ENCODE measurements at regions not wholly inside any gene's neighbourhood (a gene's known extent, or its start where the extent isn't known, plus 50 kb on each side); places are given as distances from the start of the nearest gene placed in this dataset.

GRCh38 chr5:114988096-114988495 lies 181.6 kb downstream of the TRIM36 start:
- Histone ChIP-seq H3K27me3 (replicated peaks in 1 of 2; ENCODE audit: control insufficient read depth in 2 of 2, insufficient read depth in 2 of 2, low read length in 1 of 2) (no peaks in the 10 kb centered on the region), H4K20me1 (ENCODE audit: control insufficient read depth, insufficient read depth) (no peaks in the 10 kb centered on the region), H3K9me3 (replicated peaks; ENCODE audit: control insufficient read depth, insufficient read depth, low read length) (no peaks in the 10 kb centered on the region; the same call in 2 of the 3 replicates), H3K4me3 (no peak overlapping the region), H3K9ac (ENCODE audit: control insufficient read depth, insufficient read depth, low read length) (no peak overlapping the region), H3K4me2 (ENCODE audit: control insufficient read depth, insufficient read depth) (no peak overlapping the region), H3K27ac (ENCODE audit: control insufficient read depth, insufficient read depth) (no peak overlapping the region), H3K79me2 (ENCODE audit: control insufficient read depth, insufficient read depth, low read length) (no peaks in the 10 kb centered on the region), H2AFZ (ENCODE audit: control insufficient read depth, low read depth, low read length) (no peak overlapping the region), H3K4me1 (ENCODE audit: control insufficient read depth, insufficient read depth, low read length) (no peaks in the 10 kb centered on the region), H3K36me3 (ENCODE audit: control insufficient read depth in 2 of 2, insufficient read depth in 2 of 2, low read length in 1 of 2) (no peaks in the 10 kb centered on the region)
- intact Hi-C loops (cut with micrococcal nuclease; ENCODE audit: unreplicated experiment) (no loop called here), in situ Hi-C loops (cut with MboI) (no loop called here)
- RAD21 ChIA-PET (ENCODE audit: unreplicated experiment), result no interaction called here
- CTCF ChIA-PET, result no interaction called here
- POLR2A ChIA-PET, result no interaction called here
- no TSS peak for BruUV-seq (replicated peaks)
- 19% methylated on average over 2 of the region's 2 CpGs for WGBS (ENCODE audit: insufficient coverage, insufficient replicate concordance, low lambda C conversion rate, missing lambda C conversion rate)
- FAIRE-seq (no peak), ATAC-seq (no peak), DNase-seq (ENCODE audit: low read depth, low spot score) (no peak)
- SMC1A ChIA-PET (ENCODE audit: uncharacterized antibody, unreplicated experiment), result no interaction called here
- TF ChIP-seq, protein P1, sequence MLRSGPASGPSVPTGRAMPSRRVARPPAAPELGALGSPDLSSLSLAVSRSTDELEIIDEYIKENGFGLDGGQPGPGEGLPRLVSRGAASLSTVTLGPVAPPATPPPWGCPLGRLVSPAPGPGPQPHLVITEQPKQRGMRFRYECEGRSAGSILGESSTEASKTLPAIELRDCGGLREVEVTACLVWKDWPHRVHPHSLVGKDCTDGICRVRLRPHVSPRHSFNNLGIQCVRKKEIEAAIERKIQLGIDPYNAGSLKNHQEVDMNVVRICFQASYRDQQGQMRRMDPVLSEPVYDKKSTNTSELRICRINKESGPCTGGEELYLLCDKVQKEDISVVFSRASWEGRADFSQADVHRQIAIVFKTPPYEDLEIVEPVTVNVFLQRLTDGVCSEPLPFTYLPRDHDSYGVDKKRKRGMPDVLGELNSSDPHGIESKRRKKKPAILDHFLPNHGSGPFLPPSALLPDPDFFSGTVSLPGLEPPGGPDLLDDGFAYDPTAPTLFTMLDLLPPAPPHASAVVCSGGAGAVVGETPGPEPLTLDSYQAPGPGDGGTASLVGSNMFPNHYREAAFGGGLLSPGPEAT (IDR thresholded peaks at IDR 0.05; ENCODE audit: low read depth), result no peak
- TF ChIP-seq FOXK2 (IDR thresholded peaks at IDR 0.05) (no peak), WRNIP1 (IDR thresholded peaks at IDR 0.05; ENCODE audit: borderline replicate concordance, low read depth, low read length) (no peak), CHD4 (IDR thresholded peaks at IDR 0.05) (no peak), NFIC (IDR thresholded peaks at IDR 0.05; ENCODE audit: low read depth, low read length) (no peak), TARDBP (IDR thresholded peaks at IDR 0.05; ENCODE audit: borderline replicate concordance) (no peak), CREM (IDR thresholded peaks at IDR 0.05; ENCODE audit: low read depth) (no peak), NFXL1 (IDR thresholded peaks at IDR 0.05; ENCODE audit: borderline replicate concordance) (no peak), HCFC1 (IDR thresholded peaks at IDR 0.05; ENCODE audit: low read length) (no peak)
- TF ChIP-seq, protein P2, sequence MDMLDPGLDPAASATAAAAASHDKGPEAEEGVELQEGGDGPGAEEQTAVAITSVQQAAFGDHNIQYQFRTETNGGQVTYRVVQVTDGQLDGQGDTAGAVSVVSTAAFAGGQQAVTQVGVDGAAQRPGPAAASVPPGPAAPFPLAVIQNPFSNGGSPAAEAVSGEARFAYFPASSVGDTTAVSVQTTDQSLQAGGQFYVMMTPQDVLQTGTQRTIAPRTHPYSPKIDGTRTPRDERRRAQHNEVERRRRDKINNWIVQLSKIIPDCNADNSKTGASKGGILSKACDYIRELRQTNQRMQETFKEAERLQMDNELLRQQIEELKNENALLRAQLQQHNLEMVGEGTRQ (IDR thresholded peaks at IDR 0.05; ENCODE audit: borderline replicate concordance, low read depth, low read length), result no peak
- TF ChIP-seq, protein P3, sequence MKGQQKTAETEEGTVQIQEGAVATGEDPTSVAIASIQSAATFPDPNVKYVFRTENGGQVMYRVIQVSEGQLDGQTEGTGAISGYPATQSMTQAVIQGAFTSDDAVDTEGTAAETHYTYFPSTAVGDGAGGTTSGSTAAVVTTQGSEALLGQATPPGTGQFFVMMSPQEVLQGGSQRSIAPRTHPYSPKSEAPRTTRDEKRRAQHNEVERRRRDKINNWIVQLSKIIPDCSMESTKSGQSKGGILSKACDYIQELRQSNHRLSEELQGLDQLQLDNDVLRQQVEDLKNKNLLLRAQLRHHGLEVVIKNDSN (IDR thresholded peaks at IDR 0.05; ENCODE audit: borderline replicate concordance, extremely low read length, insufficient read depth, low read depth, low read length), result no peak
- TF ChIP-seq, protein P4, sequence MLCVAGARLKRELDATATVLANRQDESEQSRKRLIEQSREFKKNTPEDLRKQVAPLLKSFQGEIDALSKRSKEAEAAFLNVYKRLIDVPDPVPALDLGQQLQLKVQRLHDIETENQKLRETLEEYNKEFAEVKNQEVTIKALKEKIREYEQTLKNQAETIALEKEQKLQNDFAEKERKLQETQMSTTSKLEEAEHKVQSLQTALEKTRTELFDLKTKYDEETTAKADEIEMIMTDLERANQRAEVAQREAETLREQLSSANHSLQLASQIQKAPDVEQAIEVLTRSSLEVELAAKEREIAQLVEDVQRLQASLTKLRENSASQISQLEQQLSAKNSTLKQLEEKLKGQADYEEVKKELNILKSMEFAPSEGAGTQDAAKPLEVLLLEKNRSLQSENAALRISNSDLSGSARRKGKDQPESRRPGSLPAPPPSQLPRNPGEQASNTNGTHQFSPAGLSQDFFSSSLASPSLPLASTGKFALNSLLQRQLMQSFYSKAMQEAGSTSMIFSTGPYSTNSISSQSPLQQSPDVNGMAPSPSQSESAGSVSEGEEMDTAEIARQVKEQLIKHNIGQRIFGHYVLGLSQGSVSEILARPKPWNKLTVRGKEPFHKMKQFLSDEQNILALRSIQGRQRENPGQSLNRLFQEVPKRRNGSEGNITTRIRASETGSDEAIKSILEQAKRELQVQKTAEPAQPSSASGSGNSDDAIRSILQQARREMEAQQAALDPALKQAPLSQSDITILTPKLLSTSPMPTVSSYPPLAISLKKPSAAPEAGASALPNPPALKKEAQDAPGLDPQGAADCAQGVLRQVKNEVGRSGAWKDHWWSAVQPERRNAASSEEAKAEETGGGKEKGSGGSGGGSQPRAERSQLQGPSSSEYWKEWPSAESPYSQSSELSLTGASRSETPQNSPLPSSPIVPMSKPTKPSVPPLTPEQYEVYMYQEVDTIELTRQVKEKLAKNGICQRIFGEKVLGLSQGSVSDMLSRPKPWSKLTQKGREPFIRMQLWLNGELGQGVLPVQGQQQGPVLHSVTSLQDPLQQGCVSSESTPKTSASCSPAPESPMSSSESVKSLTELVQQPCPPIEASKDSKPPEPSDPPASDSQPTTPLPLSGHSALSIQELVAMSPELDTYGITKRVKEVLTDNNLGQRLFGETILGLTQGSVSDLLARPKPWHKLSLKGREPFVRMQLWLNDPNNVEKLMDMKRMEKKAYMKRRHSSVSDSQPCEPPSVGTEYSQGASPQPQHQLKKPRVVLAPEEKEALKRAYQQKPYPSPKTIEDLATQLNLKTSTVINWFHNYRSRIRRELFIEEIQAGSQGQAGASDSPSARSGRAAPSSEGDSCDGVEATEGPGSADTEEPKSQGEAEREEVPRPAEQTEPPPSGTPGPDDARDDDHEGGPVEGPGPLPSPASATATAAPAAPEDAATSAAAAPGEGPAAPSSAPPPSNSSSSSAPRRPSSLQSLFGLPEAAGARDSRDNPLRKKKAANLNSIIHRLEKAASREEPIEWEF (IDR thresholded peaks at IDR 0.05; ENCODE audit: insufficient replicate concordance, low read depth, low read length), result no peak
- TF ChIP-seq, protein P5, sequence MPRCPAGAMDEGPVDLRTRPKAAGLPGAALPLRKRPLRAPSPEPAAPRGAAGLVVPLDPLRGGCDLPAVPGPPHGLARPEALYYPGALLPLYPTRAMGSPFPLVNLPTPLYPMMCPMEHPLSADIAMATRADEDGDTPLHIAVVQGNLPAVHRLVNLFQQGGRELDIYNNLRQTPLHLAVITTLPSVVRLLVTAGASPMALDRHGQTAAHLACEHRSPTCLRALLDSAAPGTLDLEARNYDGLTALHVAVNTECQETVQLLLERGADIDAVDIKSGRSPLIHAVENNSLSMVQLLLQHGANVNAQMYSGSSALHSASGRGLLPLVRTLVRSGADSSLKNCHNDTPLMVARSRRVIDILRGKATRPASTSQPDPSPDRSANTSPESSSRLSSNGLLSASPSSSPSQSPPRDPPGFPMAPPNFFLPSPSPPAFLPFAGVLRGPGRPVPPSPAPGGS (IDR thresholded peaks at IDR 0.05; ENCODE audit: borderline replicate concordance, insufficient read depth, low read depth, low read length, poor library complexity, severe bottlenecking), result no peak
